ENCODE measurements at regions not wholly inside any gene's neighbourhood (a gene's known extent, or its start where the extent isn't known, plus 50 kb on each side); places are given as distances from the start of the nearest gene placed in this dataset.

DNA sequence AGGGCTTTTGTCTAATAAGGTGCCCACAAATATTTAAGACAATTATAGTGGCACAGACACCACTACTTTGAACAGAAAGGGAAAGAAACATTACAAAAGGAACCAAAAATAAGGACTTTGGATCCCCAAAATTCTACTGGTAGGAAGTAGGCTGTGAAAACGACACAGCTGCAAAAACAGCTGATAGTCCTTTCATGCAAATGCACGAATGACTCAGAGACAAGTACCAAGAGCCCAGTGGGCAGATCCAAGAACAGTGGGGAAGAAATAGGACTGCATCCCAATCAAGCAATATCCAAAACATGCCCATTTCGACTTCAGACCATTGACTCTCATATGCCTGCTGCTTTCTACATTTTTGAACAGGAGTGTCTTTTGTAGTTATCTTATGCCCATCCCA lies 269.4 kb upstream of the NBEA start:
- Histone ChIP-seq H3K9me3 (ENCODE audit: control insufficient read depth in 2 of 2, insufficient read depth in 1 of 2, low read depth in 1 of 2, low read length in 1 of 2) (no peaks in the 10 kb centered on the region), H3K4me1 (ENCODE audit: control insufficient read depth in 2 of 2, insufficient read depth in 2 of 2, low read length in 1 of 2) (no peaks in the 10 kb centered on the region), H3K27ac (ENCODE audit: low read depth in 2 of 2, low read length in 1 of 2) (no peak overlapping the region), H3K27me3 (ENCODE audit: control insufficient read depth in 1 of 2, insufficient read depth in 2 of 2, low read length in 2 of 2) (no peaks in the 10 kb centered on the region), H3K4me3 (ENCODE audit: low read depth in 1 of 2, low read length in 2 of 2) (no peak overlapping the region), H3K36me3 (ENCODE audit: control insufficient read depth in 2 of 2, insufficient read depth in 2 of 2, low read length in 1 of 2) (no peaks in the 10 kb centered on the region)
- WGBS, 2 donors, result 46 to 48% methylated on average over 3 of the region's 3 CpGs

DNA sequence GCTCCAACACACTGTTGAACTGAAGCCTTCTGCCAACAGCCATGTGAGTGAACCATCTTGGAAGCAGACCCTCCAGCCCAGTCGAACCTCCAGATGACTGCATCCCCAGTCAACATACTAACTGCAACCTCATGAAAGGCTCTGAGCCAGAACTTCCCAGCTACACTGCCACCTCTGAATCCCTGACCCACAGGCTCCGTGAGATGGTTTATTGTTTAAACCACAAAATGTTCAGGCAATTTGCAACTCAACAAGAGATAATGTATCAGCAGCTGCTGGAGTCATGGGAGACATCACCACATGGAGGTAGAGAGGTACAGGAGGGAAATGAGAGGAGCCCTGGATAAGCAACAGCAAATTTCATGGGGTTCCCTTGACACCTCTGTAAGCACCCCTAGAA lies 266.4 kb upstream of the NBEA start:
- 70 to 77% methylated on average over 2 of the region's 2 CpGs for WGBS, 2 donors
- no peaks in the 10 kb centered on the region for H3K9me3 ChIP-seq (ENCODE audit: control insufficient read depth in 2 of 2, insufficient read depth in 1 of 2, low read depth in 1 of 2, low read length in 1 of 2)
- no peaks in the 10 kb centered on the region for H3K36me3 ChIP-seq (ENCODE audit: control insufficient read depth in 2 of 2, insufficient read depth in 2 of 2, low read length in 1 of 2)
- H3K4me3 ChIP-seq (ENCODE audit: low read depth in 1 of 2, low read length in 2 of 2), result no peak overlapping the region
- H3K4me1 ChIP-seq (ENCODE audit: control insufficient read depth in 2 of 2, insufficient read depth in 2 of 2, low read length in 1 of 2), result no peaks in the 10 kb centered on the region
- no peaks in the 10 kb centered on the region for H3K27me3 ChIP-seq (ENCODE audit: control insufficient read depth in 1 of 2, insufficient read depth in 2 of 2, low read length in 2 of 2)
- no peak overlapping the region for H3K27ac ChIP-seq (ENCODE audit: low read depth in 2 of 2, low read length in 1 of 2)

DNA sequence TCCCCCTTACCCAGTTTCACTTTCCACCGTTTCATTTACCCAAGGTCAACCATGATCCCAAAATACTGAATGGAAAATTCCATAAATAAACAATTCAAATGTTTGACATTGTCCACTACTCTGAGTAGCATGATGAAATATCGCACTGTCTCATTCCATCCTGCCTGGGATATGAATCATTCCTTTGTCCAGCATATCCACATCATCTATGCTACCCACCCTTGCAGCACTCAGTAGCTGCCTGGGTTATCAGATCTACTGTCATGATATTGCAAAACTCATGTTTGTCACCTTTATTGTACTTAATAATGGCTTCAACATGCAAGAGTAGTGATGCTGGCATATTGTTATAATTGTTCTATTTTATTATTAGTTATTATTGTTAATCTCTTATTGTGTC lies 263.9 kb upstream of the NBEA start:
- Histone ChIP-seq H3K27me3 (ENCODE audit: control insufficient read depth in 1 of 2, insufficient read depth in 2 of 2, low read length in 2 of 2) (no peaks in the 10 kb centered on the region), H3K9me3 (ENCODE audit: control insufficient read depth in 2 of 2, insufficient read depth in 1 of 2, low read depth in 1 of 2, low read length in 1 of 2) (no peaks in the 10 kb centered on the region), H3K36me3 (ENCODE audit: control insufficient read depth in 2 of 2, insufficient read depth in 2 of 2, low read length in 1 of 2) (no peaks in the 10 kb centered on the region), H3K4me3 (ENCODE audit: low read depth in 1 of 2, low read length in 2 of 2) (no peak overlapping the region), H3K4me1 (ENCODE audit: control insufficient read depth in 2 of 2, insufficient read depth in 2 of 2, low read length in 1 of 2) (no peaks in the 10 kb centered on the region), H3K27ac (ENCODE audit: low read depth in 2 of 2, low read length in 1 of 2) (no peak overlapping the region)
- 76 to 77% methylated on average over 2 of the region's 2 CpGs for WGBS, 2 donors

DNA sequence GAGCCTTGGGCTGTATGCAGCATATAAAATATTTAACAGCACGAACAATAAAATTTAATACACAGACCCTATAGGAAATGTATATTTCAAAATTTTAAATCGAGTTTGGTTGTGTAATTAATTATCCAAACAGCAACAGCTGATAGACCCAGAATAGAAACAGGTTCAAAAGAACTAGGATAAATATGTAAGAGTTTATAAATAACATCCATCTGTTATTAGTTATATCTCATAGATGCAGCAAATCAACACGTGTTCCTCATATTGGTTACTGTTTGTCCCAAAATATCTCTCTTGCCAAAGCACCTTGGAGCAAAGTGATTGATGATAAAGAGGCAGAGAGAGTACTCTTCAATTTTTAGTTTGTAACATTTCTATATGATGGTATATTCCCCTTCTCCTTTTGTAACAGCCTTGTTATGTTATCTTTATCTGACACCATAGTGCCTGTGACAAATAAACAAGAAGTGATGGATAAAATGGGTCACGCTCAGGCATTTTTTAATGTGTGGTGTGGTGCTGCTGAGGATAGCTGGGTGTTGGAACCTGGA lies 260.6 kb upstream of the NBEA start:
- Histone ChIP-seq H3K4me1 (ENCODE audit: control insufficient read depth in 2 of 2, insufficient read depth in 2 of 2, low read length in 1 of 2) (no peaks in the 10 kb centered on the region), H3K36me3 (ENCODE audit: control insufficient read depth in 2 of 2, insufficient read depth in 2 of 2, low read length in 1 of 2) (no peaks in the 10 kb centered on the region), H3K9me3 (ENCODE audit: control insufficient read depth in 2 of 2, insufficient read depth in 1 of 2, low read depth in 1 of 2, low read length in 1 of 2) (no peaks in the 10 kb centered on the region), H3K4me3 (ENCODE audit: low read depth in 1 of 2, low read length in 2 of 2) (no peak overlapping the region), H3K27ac (ENCODE audit: low read depth in 2 of 2, low read length in 1 of 2) (no peak overlapping the region), H3K27me3 (ENCODE audit: control insufficient read depth in 1 of 2, insufficient read depth in 2 of 2, low read length in 2 of 2) (no peaks in the 10 kb centered on the region)
- WGBS, 2 donors, result 70% methylated on average over 4 of the region's 4 CpGs

DNA sequence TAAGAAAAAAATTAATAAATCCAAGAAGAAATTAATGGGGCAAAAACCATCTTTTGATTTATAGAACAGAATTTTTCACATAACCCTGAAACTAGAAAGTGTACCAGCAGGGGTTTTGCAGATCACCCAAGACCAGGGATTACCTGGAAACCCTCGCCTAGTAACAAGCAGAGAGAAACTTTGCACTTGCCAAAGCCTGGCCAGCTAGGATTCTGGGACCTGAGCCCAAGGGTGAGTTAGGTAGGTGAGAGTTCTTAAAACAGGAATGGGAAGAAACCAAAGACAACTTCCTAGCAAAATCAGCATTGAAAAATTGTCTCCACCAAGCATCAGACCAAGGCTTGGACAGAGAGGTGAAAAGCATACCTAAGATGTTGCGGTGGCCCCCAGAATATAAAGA lies 247.0 kb upstream of the NBEA start:
- H3K4me1 ChIP-seq (ENCODE audit: control insufficient read depth in 2 of 2, insufficient read depth in 2 of 2, low read length in 1 of 2), result no peaks in the 10 kb centered on the region
- WGBS, 2 donors, result 70 to 79% methylated on average over 2 of the region's 2 CpGs
- H3K27me3 ChIP-seq (ENCODE audit: control insufficient read depth in 1 of 2, insufficient read depth in 2 of 2, low read length in 2 of 2), result no peaks in the 10 kb centered on the region
- H3K9me3 ChIP-seq (ENCODE audit: control insufficient read depth in 2 of 2, insufficient read depth in 1 of 2, low read depth in 1 of 2, low read length in 1 of 2), result no peaks in the 10 kb centered on the region
- H3K4me3 ChIP-seq (ENCODE audit: low read depth in 1 of 2, low read length in 2 of 2), result no peak overlapping the region
- no peak overlapping the region for H3K27ac ChIP-seq (ENCODE audit: low read depth in 2 of 2, low read length in 1 of 2)
- no peaks in the 10 kb centered on the region for H3K36me3 ChIP-seq (ENCODE audit: control insufficient read depth in 2 of 2, insufficient read depth in 2 of 2, low read length in 1 of 2)

DNA sequence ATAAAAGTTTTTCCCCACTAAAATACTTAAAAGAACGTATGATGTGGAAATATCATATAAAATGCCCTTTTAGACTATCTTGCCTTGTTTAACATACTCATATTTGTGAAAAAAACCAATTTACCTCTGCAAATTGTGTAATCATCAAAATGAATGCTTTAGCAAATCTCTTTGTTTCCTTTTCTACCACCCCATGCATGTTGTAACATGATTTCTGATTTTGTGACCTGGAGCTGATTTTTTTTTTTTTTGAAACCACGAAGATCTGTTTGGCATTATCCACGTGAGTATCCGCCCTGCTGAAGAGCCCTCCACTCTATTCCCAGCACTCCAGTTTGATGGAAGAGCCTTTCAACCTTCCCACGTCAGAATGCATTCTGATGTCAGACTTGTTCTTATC lies 245.8 kb upstream of the NBEA start:
- 66% methylated on average over 5 of the region's 5 CpGs for WGBS, 2 donors
- H3K27ac ChIP-seq (ENCODE audit: low read depth in 2 of 2, low read length in 1 of 2), result no peak overlapping the region
- no peaks in the 10 kb centered on the region for H3K4me1 ChIP-seq (ENCODE audit: control insufficient read depth in 2 of 2, insufficient read depth in 2 of 2, low read length in 1 of 2)

DNA sequence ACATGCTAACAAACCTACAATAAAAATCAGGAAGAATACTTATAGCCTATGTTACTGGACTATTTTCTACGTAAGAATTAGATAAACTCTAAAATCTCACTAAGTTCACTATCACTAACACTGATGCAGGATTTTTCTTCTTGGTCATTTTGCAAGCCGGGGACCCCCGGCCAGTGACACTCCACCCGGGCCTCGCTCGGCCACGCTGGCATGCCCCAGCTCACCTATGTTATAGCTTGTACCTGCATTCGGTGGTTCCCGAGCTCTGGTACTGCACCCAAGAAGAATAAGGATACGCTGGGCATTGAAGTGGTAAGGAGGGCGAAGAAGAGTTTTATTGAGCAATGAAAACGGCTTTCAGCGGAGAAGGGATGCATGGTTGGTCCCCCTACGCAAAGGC lies 245.3 kb upstream of the NBEA start:
- Histone ChIP-seq H3K9me3 (ENCODE audit: control insufficient read depth in 2 of 2, insufficient read depth in 1 of 2, low read depth in 1 of 2, low read length in 1 of 2) (no peaks in the 10 kb centered on the region), H3K4me3 (ENCODE audit: low read depth in 1 of 2, low read length in 2 of 2) (no peak overlapping the region), H3K4me1 (ENCODE audit: control insufficient read depth in 2 of 2, insufficient read depth in 2 of 2, low read length in 1 of 2) (no peaks in the 10 kb centered on the region), H3K27me3 (ENCODE audit: control insufficient read depth in 1 of 2, insufficient read depth in 2 of 2, low read length in 2 of 2) (no peaks in the 10 kb centered on the region), H3K27ac (ENCODE audit: low read depth in 2 of 2, low read length in 1 of 2) (no peak overlapping the region), H3K36me3 (ENCODE audit: control insufficient read depth in 2 of 2, insufficient read depth in 2 of 2, low read length in 1 of 2) (no peaks in the 10 kb centered on the region)
- 93 to 94% methylated on average over 14 of the region's 14 CpGs for WGBS, 2 donors

More for the DNA sequence above, 245.8 kb upstream of the NBEA start:
- no peak overlapping the region for H3K4me3 ChIP-seq (ENCODE audit: low read depth in 1 of 2, low read length in 2 of 2)
- no peaks in the 10 kb centered on the region for H3K36me3 ChIP-seq (ENCODE audit: control insufficient read depth in 2 of 2, insufficient read depth in 2 of 2, low read length in 1 of 2)
- no peaks in the 10 kb centered on the region for H3K27me3 ChIP-seq (ENCODE audit: control insufficient read depth in 1 of 2, insufficient read depth in 2 of 2, low read length in 2 of 2)
- H3K9me3 ChIP-seq (ENCODE audit: control insufficient read depth in 2 of 2, insufficient read depth in 1 of 2, low read depth in 1 of 2, low read length in 1 of 2), result no peaks in the 10 kb centered on the region

DNA sequence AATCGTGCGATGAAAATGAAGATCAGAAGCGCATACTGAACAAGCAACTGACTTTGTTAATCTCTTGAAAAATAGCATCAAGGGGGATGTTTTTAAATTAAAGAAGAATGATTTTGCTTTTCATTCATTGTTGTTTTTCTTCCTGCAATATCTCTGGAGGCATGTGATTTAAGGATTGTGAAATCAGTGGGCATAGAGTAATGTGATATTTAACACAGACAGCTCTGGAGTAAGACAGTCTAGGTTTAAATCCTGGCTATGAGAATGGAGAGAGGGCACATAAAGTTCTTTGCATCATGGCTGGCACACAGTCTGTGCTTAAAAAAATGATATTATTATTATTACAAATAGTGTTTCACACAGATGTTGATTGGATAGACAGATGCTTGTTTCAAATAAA lies 243.1 kb upstream of the NBEA start:
- Histone ChIP-seq H3K27me3 (ENCODE audit: control insufficient read depth in 1 of 2, insufficient read depth in 2 of 2, low read length in 2 of 2) (no peaks in the 10 kb centered on the region), H3K4me3 (ENCODE audit: low read depth in 1 of 2, low read length in 2 of 2) (no peak overlapping the region), H3K36me3 (ENCODE audit: control insufficient read depth in 2 of 2, insufficient read depth in 2 of 2, low read length in 1 of 2) (no peaks in the 10 kb centered on the region), H3K9me3 (ENCODE audit: control insufficient read depth in 2 of 2, insufficient read depth in 1 of 2, low read depth in 1 of 2, low read length in 1 of 2) (no peaks in the 10 kb centered on the region), H3K27ac (ENCODE audit: low read depth in 2 of 2, low read length in 1 of 2) (no peak overlapping the region), H3K4me1 (ENCODE audit: control insufficient read depth in 2 of 2, insufficient read depth in 2 of 2, low read length in 1 of 2) (no peaks in the 10 kb centered on the region)
- 89 to 91% methylated on average over 3 of the region's 3 CpGs for WGBS, 2 donors

DNA sequence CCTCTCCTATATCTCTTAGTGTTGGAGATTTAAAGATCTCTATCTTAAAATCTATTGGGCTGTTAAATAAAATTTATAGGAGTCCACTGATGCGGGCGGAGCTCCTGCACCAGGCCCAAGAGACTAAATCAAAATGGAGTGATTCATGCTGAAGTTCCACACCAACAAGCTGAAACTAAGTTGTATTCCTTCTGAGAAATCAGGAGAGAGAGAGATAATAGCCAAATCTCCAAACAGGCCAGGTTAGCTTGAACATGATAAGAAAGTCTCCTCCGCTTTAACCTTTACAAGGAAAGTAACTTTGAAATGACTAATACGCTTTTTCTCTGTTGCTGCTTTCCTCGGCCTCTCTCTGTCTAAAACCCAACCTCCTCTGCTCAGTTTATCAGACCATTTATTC lies 241.9 kb upstream of the NBEA start:
- Histone ChIP-seq H3K27ac (ENCODE audit: low read depth in 2 of 2, low read length in 1 of 2) (no peak overlapping the region), H3K4me1 (ENCODE audit: control insufficient read depth in 2 of 2, insufficient read depth in 2 of 2, low read length in 1 of 2) (no peaks in the 10 kb centered on the region), H3K4me3 (ENCODE audit: low read depth in 1 of 2, low read length in 2 of 2) (no peak overlapping the region), H3K36me3 (ENCODE audit: control insufficient read depth in 2 of 2, insufficient read depth in 2 of 2, low read length in 1 of 2) (no peaks in the 10 kb centered on the region), H3K27me3 (ENCODE audit: control insufficient read depth in 1 of 2, insufficient read depth in 2 of 2, low read length in 2 of 2) (no peaks in the 10 kb centered on the region), H3K9me3 (ENCODE audit: control insufficient read depth in 2 of 2, insufficient read depth in 1 of 2, low read depth in 1 of 2, low read length in 1 of 2) (no peaks in the 10 kb centered on the region)
- 91% methylated on average over 5 of the region's 5 CpGs for WGBS, 2 donors

DNA sequence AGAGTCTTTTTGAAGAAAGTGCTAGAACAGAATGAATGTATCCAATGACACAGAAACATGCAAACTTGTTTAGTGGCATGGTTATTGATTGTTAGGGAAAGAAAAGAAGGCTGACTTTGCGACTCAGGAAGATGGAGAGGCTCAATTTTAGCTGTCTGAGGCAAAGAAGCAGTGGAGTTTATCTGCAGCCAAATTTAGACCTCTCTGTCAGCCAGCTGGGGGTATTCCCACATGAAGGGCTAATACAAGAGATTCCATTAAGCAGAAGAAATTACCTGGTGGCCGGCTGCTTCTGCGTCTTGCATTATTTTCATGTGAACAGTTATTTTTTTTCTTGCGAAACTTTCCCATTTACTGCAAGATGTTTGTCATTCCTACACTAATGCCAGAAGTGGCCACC lies 240.2 kb upstream of the NBEA start:
- H3K4me1 ChIP-seq (ENCODE audit: control insufficient read depth in 2 of 2, insufficient read depth in 2 of 2, low read length in 1 of 2), result no peaks in the 10 kb centered on the region
- H3K4me3 ChIP-seq (ENCODE audit: low read depth in 1 of 2, low read length in 2 of 2), result no peak overlapping the region
- WGBS, 2 donors, result 88 to 91% methylated on average over 4 of the region's 4 CpGs
- no peak overlapping the region for H3K27ac ChIP-seq (ENCODE audit: low read depth in 2 of 2, low read length in 1 of 2)
- H3K27me3 ChIP-seq (ENCODE audit: control insufficient read depth in 1 of 2, insufficient read depth in 2 of 2, low read length in 2 of 2), result no peaks in the 10 kb centered on the region
- no peaks in the 10 kb centered on the region for H3K36me3 ChIP-seq (ENCODE audit: control insufficient read depth in 2 of 2, insufficient read depth in 2 of 2, low read length in 1 of 2)
- no peaks in the 10 kb centered on the region for H3K9me3 ChIP-seq (ENCODE audit: control insufficient read depth in 2 of 2, insufficient read depth in 1 of 2, low read depth in 1 of 2, low read length in 1 of 2)
